BLaER1 treated with 17β-estradiol and CSF1 and Interleukin-3, amounts not matched to agents 10 nM and 100 nM (cell line): ENCODE measurements at regions not wholly inside any gene's neighbourhood (a gene's known extent, or its start where the extent isn't known, plus 50 kb on each side); places are given as distances from the start of the nearest gene placed in this dataset.

Experiments used
- H3K27ac ChIP-seq, 11 experiments: shearing (Covaris generic); formaldehyde crosslinking; 2 replicates each; pipeline ENCODE4 v1.8.1; 2022
- H3K27me3 ChIP-seq, 11 experiments: shearing (Covaris generic); formaldehyde crosslinking; 2 replicates each; pipeline ENCODE4 v1.8.1; 2022
- H3K36me3 ChIP-seq, 11 experiments: shearing (Covaris generic); formaldehyde crosslinking; 2 replicates each; pipeline ENCODE4 v1.8.1; 2022
- H3K4me1 ChIP-seq, 10 experiments: shearing (Covaris generic); formaldehyde crosslinking; 2 replicates each; pipeline ENCODE4 v1.8.1; 2022
- H3K4me2 ChIP-seq, 11 experiments: shearing (Covaris generic); formaldehyde crosslinking; 2 replicates each; pipeline ENCODE4 v1.8.1; 2022
- H3K4me3 ChIP-seq, 10 experiments: shearing (Covaris generic); formaldehyde crosslinking; 2 replicates each; pipeline ENCODE4 v1.8.1; 2022
- H3K9ac ChIP-seq, 11 experiments: shearing (Covaris generic); formaldehyde crosslinking; 2 replicates each; pipeline ENCODE4 v1.8.1; 2022
- H3K9me3 ChIP-seq, 11 experiments: shearing (Covaris generic); formaldehyde crosslinking; replicated peaks in 1 of 11; 2 replicates each; pipeline ENCODE4 v1.8.1; 2022
- H4K20me1 ChIP-seq, 11 experiments: shearing (Covaris generic); formaldehyde crosslinking; 2 replicates each; pipeline ENCODE4 v1.8.1; 2022
- Cebpa-rat ChIP-seq, 11 experiments: shearing (Covaris generic); IDR thresholded peaks; 2 replicates each; pipeline ENCODE4 v1.8.1; 2022

DNA sequence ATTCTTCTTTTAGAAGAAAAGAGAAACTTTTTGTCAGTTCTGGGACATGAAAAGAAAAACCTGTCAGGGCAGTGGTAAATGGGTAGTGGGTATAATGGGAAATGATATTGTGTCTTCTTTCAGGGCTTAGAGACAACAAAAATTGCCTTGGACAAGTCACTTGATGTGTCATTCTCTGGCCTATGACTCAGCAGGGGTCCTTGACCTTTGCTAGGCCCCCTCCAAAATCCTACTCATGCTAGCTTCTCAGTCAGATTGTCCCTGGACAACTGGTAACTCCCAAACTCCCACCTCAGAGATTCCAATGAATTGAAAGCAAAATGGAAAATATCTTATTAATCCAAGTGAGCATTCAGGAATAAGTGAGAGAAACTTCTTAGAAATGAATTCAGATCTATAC is 258.8 kb upstream of the SPRY2 start:
- no peak overlapping the region for H3K27ac ChIP-seq
- H3K4me1 ChIP-seq: no peaks in the 10 kb centered on the region
- no peaks in the 10 kb centered on the region for H3K9me3 ChIP-seq

GRCh38 chr13:80598189-80598588 is 257.3 kb upstream of the SPRY2 start:
- Histone ChIP-seq H4K20me1 (no peaks in the 10 kb centered on the region), H3K4me1 (no peaks in the 10 kb centered on the region), H3K27me3 (no peaks in the 10 kb centered on the region), H3K9ac (no peak overlapping the region), H3K9me3 (no peaks in the 10 kb centered on the region), H3K27ac (no peak overlapping the region), H3K4me3 (no peak overlapping the region), H3K4me2 (no peak overlapping the region), H3K36me3 (no peaks in the 10 kb centered on the region)
- no peak for TF ChIP-seq Cebpa-rat (IDR thresholded peaks at IDR 0.05)

More for the DNA sequence above, 258.8 kb upstream of the SPRY2 start:
- Histone ChIP-seq H4K20me1 (no peaks in the 10 kb centered on the region), H3K9ac (no peak overlapping the region), H3K4me2 (no peak overlapping the region), H3K4me3 (no peak overlapping the region), H3K27me3 (no peaks in the 10 kb centered on the region), H3K36me3 (no peaks in the 10 kb centered on the region)
- TF ChIP-seq Cebpa-rat (IDR thresholded peaks at IDR 0.05): no peak

DNA sequence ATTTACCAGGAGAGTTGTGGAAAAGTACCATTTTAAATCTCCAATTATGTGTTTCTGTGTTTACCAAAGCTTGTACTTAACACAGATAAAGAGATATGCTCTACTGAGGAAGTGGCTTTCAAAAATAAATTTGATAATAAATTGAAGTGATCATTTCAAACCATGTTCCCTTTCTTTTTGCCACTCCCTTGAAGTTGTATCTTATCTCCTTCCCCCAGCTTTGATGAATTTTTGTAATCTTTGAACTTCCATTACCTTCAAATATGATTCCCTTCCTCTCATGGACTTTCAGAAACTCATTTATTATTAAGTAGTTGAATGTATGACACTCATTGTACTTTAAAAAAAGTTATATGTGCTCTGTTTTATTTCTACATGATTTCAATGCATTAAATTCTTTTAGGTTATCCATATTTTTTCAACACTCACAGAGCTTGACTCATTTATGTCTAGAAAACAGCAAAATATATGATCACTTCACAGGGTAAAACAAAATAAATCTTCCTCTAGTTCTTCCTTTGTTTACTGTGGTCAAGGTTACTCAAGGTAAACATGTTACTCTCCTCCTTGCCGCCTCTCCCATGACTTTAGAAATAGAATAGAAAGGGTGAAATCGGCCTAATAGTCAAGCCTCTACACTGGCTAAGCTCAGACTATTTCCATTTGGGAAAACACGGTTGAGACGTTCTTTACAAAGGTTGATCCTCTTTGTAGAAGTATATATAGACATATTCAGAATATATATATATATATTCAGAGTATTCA is 251.2 kb upstream of the SPRY2 start:
- Histone ChIP-seq H3K27me3 (no peaks in the 10 kb centered on the region), H3K4me1 (no peaks in the 10 kb centered on the region), H3K36me3 (no peaks in the 10 kb centered on the region), H3K27ac (no peak overlapping the region), H4K20me1 (no peaks in the 10 kb centered on the region), H3K9ac (no peak overlapping the region), H3K9me3 (peaks cover 0 to 10% (median 0%) of the 10 kb centered on the region in 11 experiments; a peak in 5 of 22 replicates), H3K4me2 (no peak overlapping the region), H3K4me3 (no peak overlapping the region)
- TF ChIP-seq Cebpa-rat (IDR thresholded peaks at IDR 0.05): no peak

DNA sequence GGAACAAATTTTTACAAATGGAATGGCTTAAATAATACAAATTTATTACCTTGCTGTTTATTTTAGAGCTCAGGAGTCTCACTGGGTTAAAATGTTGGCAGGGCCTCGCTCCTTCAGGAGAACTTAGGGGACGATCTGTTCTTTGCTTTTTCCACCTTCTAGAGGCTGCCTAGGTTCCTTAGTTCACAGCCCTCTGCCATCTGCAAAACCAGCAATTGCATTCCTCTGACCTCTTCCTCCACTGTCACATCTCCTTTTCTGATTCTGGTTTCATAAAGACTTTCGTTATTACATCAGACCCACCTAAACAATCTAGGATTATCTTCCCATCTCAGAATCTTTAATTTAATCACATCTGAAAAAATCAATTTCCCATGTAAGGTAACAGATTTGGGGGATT is 249.6 kb upstream of the SPRY2 start:
- Histone ChIP-seq H3K4me1 (peaks cover 0 to 12% (median 0%) of the 10 kb centered on the region in 10 experiments; a peak in 4 of 20 replicates), H3K9ac (no peak overlapping the region), H3K36me3 (no peaks in the 10 kb centered on the region), H3K9me3 (peaks cover 0 to 11% (median 0%) of the 10 kb centered on the region in 11 experiments; a peak in 5 of 22 replicates), H3K27ac (no peak overlapping the region), H3K27me3 (no peaks in the 10 kb centered on the region), H3K4me2 (no peak overlapping the region), H3K4me3 (no peak overlapping the region), H4K20me1 (no peaks in the 10 kb centered on the region)
- TF ChIP-seq Cebpa-rat (IDR thresholded peaks at IDR 0.05): no peak

GRCh38 chr13:80586356-80586755 is 245.4 kb upstream of the SPRY2 start:
- H3K9me3 ChIP-seq: peaks cover 0 to 16% (median 0%) of the 10 kb centered on the region in 11 experiments; a peak in 5 of 22 replicates
- H3K27ac ChIP-seq: peak overlapping the region in 1 of 11 experiments; percentile 0; a peak in 1 of 22 replicates
- no peak for TF ChIP-seq Cebpa-rat (IDR thresholded peaks at IDR 0.05)
- no peaks in the 10 kb centered on the region for H3K36me3 ChIP-seq
- H4K20me1 ChIP-seq: no peaks in the 10 kb centered on the region
- H3K27me3 ChIP-seq: no peaks in the 10 kb centered on the region
- H3K4me1 ChIP-seq: peaks cover 0 to 12% (median 0%) of the 10 kb centered on the region in 10 experiments; a peak in 4 of 20 replicates
- no peak overlapping the region for H3K9ac ChIP-seq
- H3K4me3 ChIP-seq: no peak overlapping the region
- H3K4me2 ChIP-seq: peak overlapping the region in 2 of 11 experiments; percentile 1 to 21; a peak in 2 of 22 replicates

DNA sequence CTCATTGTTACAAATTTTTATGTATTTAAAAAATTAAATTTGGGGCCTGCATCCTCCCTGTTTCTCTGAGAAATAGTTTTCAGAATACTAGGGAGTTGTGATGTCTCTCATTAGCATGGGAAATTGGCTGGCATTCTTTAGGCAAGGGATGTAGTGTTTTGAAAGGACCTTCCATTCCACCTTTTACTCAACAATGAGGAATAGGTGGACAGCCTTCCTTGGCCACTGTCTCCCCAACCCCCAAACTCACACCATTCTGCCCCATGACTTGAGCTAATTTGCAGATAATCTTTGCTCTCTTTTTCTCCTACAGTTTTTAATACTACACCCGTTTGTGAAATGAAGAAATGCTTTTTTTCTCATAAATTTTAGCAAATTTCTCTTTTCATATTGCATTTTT is 244.6 kb upstream of the SPRY2 start:
- peaks cover 0 to 16% (median 0%) of the 10 kb centered on the region in 11 experiments; a peak in 5 of 22 replicates for H3K9me3 ChIP-seq
- peak overlapping the region in 1 of 11 experiments; percentile 21; a peak in 1 of 22 replicates for H3K4me2 ChIP-seq
- H3K27me3 ChIP-seq: no peaks in the 10 kb centered on the region
- no peak overlapping the region for H3K9ac ChIP-seq
- no peaks in the 10 kb centered on the region for H4K20me1 ChIP-seq
- H3K4me1 ChIP-seq: peaks cover 0 to 12% (median 0%) of the 10 kb centered on the region in 10 experiments; a peak in 4 of 20 replicates
- no peak for TF ChIP-seq Cebpa-rat (IDR thresholded peaks at IDR 0.05)
- no peaks in the 10 kb centered on the region for H3K36me3 ChIP-seq
- H3K27ac ChIP-seq: no peak overlapping the region
- H3K4me3 ChIP-seq: no peak overlapping the region

GRCh38 chr13:80584785-80585184 is 243.9 kb upstream of the SPRY2 start:
- Histone ChIP-seq H3K9me3 (peaks cover 0 to 16% (median 0%) of the 10 kb centered on the region in 11 experiments; a peak in 5 of 22 replicates), H3K4me1 (peaks cover 0 to 12% (median 0%) of the 10 kb centered on the region in 10 experiments; a peak in 4 of 20 replicates), H3K4me3 (no peak overlapping the region), H3K27ac (no peak overlapping the region), H4K20me1 (no peaks in the 10 kb centered on the region), H3K9ac (no peak overlapping the region), H3K36me3 (no peaks in the 10 kb centered on the region), H3K4me2 (no peak overlapping the region), H3K27me3 (no peaks in the 10 kb centered on the region)
- no peak for TF ChIP-seq Cebpa-rat (IDR thresholded peaks at IDR 0.05)

DNA sequence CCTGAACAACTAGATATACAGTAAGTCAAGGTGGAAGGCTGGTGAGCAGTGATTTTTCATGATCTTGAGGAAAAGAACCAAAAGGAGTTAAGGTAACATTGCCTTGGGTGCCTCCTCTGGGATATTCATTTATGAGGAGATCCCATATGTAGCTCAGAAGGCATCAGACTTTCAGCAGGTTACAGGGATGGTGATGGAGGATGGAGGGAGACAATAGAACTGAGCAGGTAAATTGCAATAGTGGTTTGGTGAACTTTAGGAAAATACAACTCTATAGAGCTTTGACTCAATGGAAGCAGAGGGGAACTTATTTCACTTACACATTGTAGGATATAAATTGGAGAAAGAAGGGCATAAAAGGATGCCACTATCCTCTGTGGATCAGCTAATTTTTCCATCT is 243.4 kb upstream of the SPRY2 start:
- no peak overlapping the region for H3K4me2 ChIP-seq

GRCh38 chr13:80577926-80578670 is 237.2 kb upstream of the SPRY2 start:
- Histone ChIP-seq H3K4me2 (peak overlapping the region in 7 of 11 experiments; percentile 7 to 41 (median 28); a peak in 8 of 22 replicates), H3K27me3 (no peaks in the 10 kb centered on the region)
- TF ChIP-seq Cebpa-rat (IDR thresholded peaks at IDR 0.05): no peak

More for the DNA sequence above, 243.4 kb upstream of the SPRY2 start:
- no peak overlapping the region for H3K4me3 ChIP-seq
- H4K20me1 ChIP-seq: no peaks in the 10 kb centered on the region
- H3K36me3 ChIP-seq: no peaks in the 10 kb centered on the region
- no peak overlapping the region for H3K27ac ChIP-seq
- peaks cover 0 to 16% (median 0%) of the 10 kb centered on the region in 11 experiments; a peak in 5 of 22 replicates for H3K9me3 ChIP-seq
- no peaks in the 10 kb centered on the region for H3K27me3 ChIP-seq
- TF ChIP-seq Cebpa-rat (IDR thresholded peaks at IDR 0.05): no peak
- H3K4me1 ChIP-seq: peaks cover 0 to 12% (median 0%) of the 10 kb centered on the region in 10 experiments; a peak in 4 of 20 replicates
- no peak overlapping the region for H3K9ac ChIP-seq

More at GRCh38 chr13:80577926-80578670, 237.2 kb upstream of the SPRY2 start:
- Histone ChIP-seq H3K9ac (no peak overlapping the region), H3K9me3 (peaks cover 0 to 26% (median 11%) of the 10 kb centered on the region in 11 experiments; a peak in 12 of 22 replicates), H3K4me1 (peaks cover 0 to 8% (median 0%) of the 10 kb centered on the region in 10 experiments; a peak in 4 of 20 replicates), H3K4me3 (no peak overlapping the region), H4K20me1 (no peaks in the 10 kb centered on the region), H3K27ac (peak overlapping the region in 1 of 11 experiments; percentile 17; a peak in 1 of 22 replicates), H3K36me3 (no peaks in the 10 kb centered on the region)
